Fibroblast of lung (primary cell): ENCODE measurements at regions not wholly inside any gene's neighbourhood (a gene's known extent, or its start where the extent isn't known, plus 50 kb on each side); places are given as distances from the start of the nearest gene placed in this dataset.

Source experiments
- DNase-seq, 2 donors: peaks; one replicate each; pipeline versions ENCODE4 v3.0.0 to v3.0.0-alpha.2; 2010; ENCODE audit warnings: low read depth in 2 of 2
- H2AFZ ChIP-seq: 2 replicates; pipeline ENCODE4 v1.5.1; 2012; ENCODE audit warnings: low read length, control low read depth, inconsistent platforms
- H3K27ac ChIP-seq: 2 replicates; pipeline ENCODE4 v1.5.1; 2011; ENCODE audit warnings: low read length, control low read depth; ENCODE audit not compliant: insufficient read depth
- H3K27me3 ChIP-seq: 2 replicates; pipeline ENCODE4 v1.5.1; 2011; ENCODE audit warnings: mild to moderate bottlenecking, low read length; ENCODE audit not compliant: control insufficient read depth, insufficient read depth
- H3K36me3 ChIP-seq: 2 replicates; pipeline ENCODE4 v1.5.1; 2011; ENCODE audit warnings: low read length; ENCODE audit not compliant: control insufficient read depth, insufficient read depth
- H3K4me1 ChIP-seq: 2 replicates; pipeline ENCODE4 v1.5.1; 2011; ENCODE audit warnings: low read length; ENCODE audit not compliant: control insufficient read depth, insufficient read depth; ENCODE audit errors: extremely low read depth
- H3K4me2 ChIP-seq: 2 replicates; pipeline ENCODE4 v1.5.1; 2011; ENCODE audit warnings: low read length, control low read depth; ENCODE audit not compliant: insufficient read depth; ENCODE audit errors: extremely low read depth
- H3K4me3 ChIP-seq, 4 experiments: fragments of 200-600 bp in 1 of 4; sonication (generic) in 1 of 4; replicated peaks in 1 of 4; 2 replicates each; pipeline ENCODE4 v1.5.1; 2011 to 2016; ENCODE audit warnings: low read length in 4 of 4, low read depth in 3 of 4, mild to moderate bottlenecking in 3 of 4, control low read depth in 2 of 4, inconsistent platforms in 1 of 4, mixed read lengths in 1 of 4; ENCODE audit not compliant: insufficient read depth in 1 of 4; ENCODE audit errors: control extremely low read depth in 1 of 4
- H3K79me2 ChIP-seq: 2 replicates; pipeline ENCODE4 v1.5.1; 2012; ENCODE audit warnings: mild to moderate bottlenecking, low read length, inconsistent platforms; ENCODE audit not compliant: control insufficient read depth, insufficient read depth
- H3K9ac ChIP-seq: 2 replicates; pipeline ENCODE4 v1.5.1; 2011; ENCODE audit warnings: mild to moderate bottlenecking, low read length, control low read depth; ENCODE audit not compliant: insufficient read depth
- H3K9me3 ChIP-seq: 2 replicates; pipeline ENCODE4 v1.5.1; 2012; ENCODE audit warnings: low read depth, low read length; ENCODE audit not compliant: control insufficient read depth, insufficient read depth
- H4K20me1 ChIP-seq: 2 replicates; pipeline ENCODE4 v1.5.1; 2011; ENCODE audit warnings: low read length; ENCODE audit not compliant: control insufficient read depth, insufficient read depth; ENCODE audit errors: extremely low read depth
- EZH2 ChIP-seq: IDR thresholded peaks from 2 replicates; pipeline ENCODE4 v1.5.1; 2012; ENCODE audit warnings: low read length, control low read depth, mild to moderate bottlenecking; ENCODE audit errors: missing control alignments
- TF ChIP-seq, protein P1 (sequence below), 2 donors: IDR thresholded peaks in 1 of 2; conservative IDR thresholded peaks in 1 of 2; 1 replicate in 1 of 2; 2 replicates in 1 of 2; pipeline ENCODE4 v1.5.1; 2011 to 2012; ENCODE audit warnings: low read length in 2 of 2, control low read depth in 1 of 2, inconsistent platforms in 1 of 2, low read depth in 1 of 2, mild to moderate bottlenecking in 1 of 2

- Histone ChIP-seq H3K4me1 (no peaks in the 10 kb centered on the region), H3K4me3 (no peak overlapping the region), H2AFZ (no peak overlapping the region), H3K9me3 (no peaks in the 10 kb centered on the region), H3K27ac (no peak overlapping the region), H3K79me2 (no peaks in the 10 kb centered on the region), H4K20me1 (no peaks in the 10 kb centered on the region), H3K36me3 (no peaks in the 10 kb centered on the region), H3K27me3 (no peaks in the 10 kb centered on the region), H3K9ac (no peak overlapping the region), H3K4me2 (no peak overlapping the region)
- TF ChIP-seq EZH2, result no peak
- TF ChIP-seq, protein P1, sequence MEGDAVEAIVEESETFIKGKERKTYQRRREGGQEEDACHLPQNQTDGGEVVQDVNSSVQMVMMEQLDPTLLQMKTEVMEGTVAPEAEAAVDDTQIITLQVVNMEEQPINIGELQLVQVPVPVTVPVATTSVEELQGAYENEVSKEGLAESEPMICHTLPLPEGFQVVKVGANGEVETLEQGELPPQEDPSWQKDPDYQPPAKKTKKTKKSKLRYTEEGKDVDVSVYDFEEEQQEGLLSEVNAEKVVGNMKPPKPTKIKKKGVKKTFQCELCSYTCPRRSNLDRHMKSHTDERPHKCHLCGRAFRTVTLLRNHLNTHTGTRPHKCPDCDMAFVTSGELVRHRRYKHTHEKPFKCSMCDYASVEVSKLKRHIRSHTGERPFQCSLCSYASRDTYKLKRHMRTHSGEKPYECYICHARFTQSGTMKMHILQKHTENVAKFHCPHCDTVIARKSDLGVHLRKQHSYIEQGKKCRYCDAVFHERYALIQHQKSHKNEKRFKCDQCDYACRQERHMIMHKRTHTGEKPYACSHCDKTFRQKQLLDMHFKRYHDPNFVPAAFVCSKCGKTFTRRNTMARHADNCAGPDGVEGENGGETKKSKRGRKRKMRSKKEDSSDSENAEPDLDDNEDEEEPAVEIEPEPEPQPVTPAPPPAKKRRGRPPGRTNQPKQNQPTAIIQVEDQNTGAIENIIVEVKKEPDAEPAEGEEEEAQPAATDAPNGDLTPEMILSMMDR (conservative IDR thresholded peaks at IDR 0.05 in 1 of 2, IDR thresholded peaks at IDR 0.05 in 1 of 2; ENCODE audit: low read depth in 1 of 2, low read length in 2 of 2), result no peak
- DNase-seq, result no peak
Observed at GRCh38 chr18:41849632-41850031, 105.4 kb upstream of the PIK3C3 start.

- no peak for DNase-seq
- no peak overlapping the region for H2AFZ ChIP-seq
- no peak overlapping the region for H3K27ac ChIP-seq
- H3K79me2 ChIP-seq, result no peaks in the 10 kb centered on the region
- no peak for TF ChIP-seq EZH2
- TF ChIP-seq, protein P1 (conservative IDR thresholded peaks at IDR 0.05 in 1 of 2, IDR thresholded peaks at IDR 0.05 in 1 of 2; ENCODE audit: low read depth in 1 of 2, low read length in 2 of 2), result no peak
- no peak overlapping the region for H3K9ac ChIP-seq
- no peaks in the 10 kb centered on the region for H3K9me3 ChIP-seq
- H4K20me1 ChIP-seq, result no peaks in the 10 kb centered on the region
- H3K4me3 ChIP-seq, result no peak overlapping the region
- no peaks in the 10 kb centered on the region for H3K27me3 ChIP-seq
- H3K4me1 ChIP-seq, result no peaks in the 10 kb centered on the region
- H3K4me2 ChIP-seq, result no peak overlapping the region
- no peaks in the 10 kb centered on the region for H3K36me3 ChIP-seq
Observed at GRCh38 chr18:41845563-41845962, 109.5 kb upstream of the PIK3C3 start.

DNA sequence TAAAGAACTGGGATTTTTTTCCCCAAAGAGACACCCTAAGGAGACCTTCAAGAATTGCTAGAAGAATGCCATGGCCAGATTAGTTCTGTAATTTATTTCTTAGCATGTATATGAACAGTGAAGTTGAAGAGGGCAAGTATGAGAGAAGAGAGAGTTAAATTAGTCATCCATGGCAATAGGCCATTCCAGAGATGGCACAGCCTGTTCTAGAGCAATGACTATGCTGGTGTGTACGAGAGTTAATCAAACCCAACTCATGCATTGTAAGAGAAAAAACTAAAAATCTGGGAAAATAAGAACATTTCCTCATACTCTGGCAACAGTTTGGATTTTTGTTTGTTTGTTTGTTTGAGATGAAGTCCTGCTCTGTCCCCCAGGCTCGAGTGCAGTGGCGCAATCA, 112.1 kb upstream of the PIK3C3 start:
- TF ChIP-seq EZH2, result no peak
- TF ChIP-seq, protein P1 (conservative IDR thresholded peaks at IDR 0.05 in 1 of 2, IDR thresholded peaks at IDR 0.05 in 1 of 2; ENCODE audit: low read depth in 1 of 2, low read length in 2 of 2), result no peak
- no peak overlapping the region for H3K4me3 ChIP-seq

More for the DNA sequence above, 112.1 kb upstream of the PIK3C3 start:
- DNase-seq, result peak; percentile 5 to 26
- no peaks in the 10 kb centered on the region for H4K20me1 ChIP-seq
- no peaks in the 10 kb centered on the region for H3K4me1 ChIP-seq
- no peak overlapping the region for H3K4me2 ChIP-seq
- H3K9ac ChIP-seq, result no peak overlapping the region
- H3K27ac ChIP-seq, result no peak overlapping the region
- no peaks in the 10 kb centered on the region for H3K36me3 ChIP-seq
- H3K9me3 ChIP-seq, result no peaks in the 10 kb centered on the region
- no peak overlapping the region for H2AFZ ChIP-seq
- H3K79me2 ChIP-seq, result no peaks in the 10 kb centered on the region
- H3K27me3 ChIP-seq, result no peaks in the 10 kb centered on the region
